ENCODE measurements at regions not wholly inside any gene's neighbourhood (a gene's known extent, or its start where the extent isn't known, plus 50 kb on each side); places are given as distances from the start of the nearest gene placed in this dataset.

DNA sequence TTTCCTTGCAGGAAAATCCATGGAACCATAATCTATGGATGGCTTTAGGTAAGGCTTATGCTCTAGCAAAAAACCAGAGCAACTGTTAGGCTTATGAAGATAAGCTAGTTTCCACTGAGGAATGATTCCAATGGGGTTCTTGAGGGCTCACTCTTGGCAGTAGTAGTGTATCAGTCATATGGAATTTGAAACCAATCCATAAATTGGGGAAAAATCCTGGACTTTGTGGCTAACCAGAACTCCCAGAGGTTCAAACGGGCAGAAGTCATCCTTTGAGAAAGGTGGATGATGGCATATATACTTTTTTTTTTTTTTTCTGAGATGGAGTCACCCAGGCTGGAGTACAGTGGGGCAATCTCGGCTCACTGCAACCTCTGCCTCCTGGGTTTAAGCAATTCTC, 54.2 kb upstream of the ATF3 start:
- DNase-seq, result no peak
- in situ Hi-C loops (cut with HindIII; ENCODE audit: low pct_ligation_motif_present, low pct_unique_long_range_greater_than_20kb, low sequenced_read_pairs), result no loop called here

DNA sequence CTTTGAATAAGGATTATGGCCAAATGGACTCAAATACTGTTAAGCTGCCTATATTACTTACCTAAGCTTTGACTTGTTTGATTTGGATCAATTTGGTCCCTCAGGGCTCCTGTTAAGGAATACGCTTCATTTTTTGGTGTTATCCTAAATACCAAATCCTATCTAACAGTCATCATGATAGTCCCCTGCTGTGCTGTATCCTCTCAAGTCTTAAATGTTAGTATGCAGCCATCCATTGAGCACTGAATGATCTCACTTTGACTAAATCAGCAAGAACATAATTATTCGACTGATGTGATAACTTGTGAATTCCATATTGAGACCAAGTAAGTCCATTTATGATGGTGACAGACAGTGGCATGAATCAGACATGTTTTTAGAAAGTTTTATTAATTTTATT, 53.1 kb upstream of the ATF3 start:
- no peak for DNase-seq
- in situ Hi-C loops (cut with HindIII; ENCODE audit: low pct_ligation_motif_present, low pct_unique_long_range_greater_than_20kb, low sequenced_read_pairs), result no loop called here

DNA sequence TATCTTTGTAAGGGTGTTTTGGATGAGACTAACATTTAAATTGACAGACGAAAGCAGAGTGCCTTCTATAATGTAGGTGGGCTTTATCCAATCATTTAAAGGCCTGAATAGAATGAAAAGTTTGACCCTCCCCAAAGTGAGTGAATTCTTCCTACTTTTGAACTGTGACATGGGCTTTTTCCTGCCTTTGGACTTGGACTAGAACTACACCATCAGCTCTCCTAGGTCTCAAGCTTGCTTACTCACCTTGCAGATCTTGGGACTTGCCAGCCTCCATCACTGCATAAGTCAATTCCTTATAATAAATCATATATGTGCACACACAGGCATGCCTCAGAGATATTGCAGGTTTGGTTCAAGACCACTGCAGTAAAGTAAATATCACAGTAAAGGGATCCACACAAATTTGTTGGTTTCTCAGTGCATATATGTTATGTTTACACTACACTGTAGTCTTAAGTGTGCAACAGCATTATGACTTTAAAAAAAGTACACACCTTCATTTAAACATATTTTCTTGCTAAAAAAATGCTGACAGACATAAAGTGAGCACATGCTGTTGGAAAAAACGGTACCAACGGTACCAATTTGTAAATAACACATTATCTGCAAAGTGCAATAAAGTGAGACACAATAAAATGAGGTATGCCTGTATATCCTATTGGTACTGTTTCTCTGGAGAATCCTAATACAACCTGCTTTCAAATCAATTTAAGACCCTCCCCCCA, 51.6 kb upstream of the ATF3 start:
- DNase-seq, result no peak
- in situ Hi-C loops (cut with HindIII; ENCODE audit: low pct_ligation_motif_present, low pct_unique_long_range_greater_than_20kb, low sequenced_read_pairs), result no loop called here

DNA sequence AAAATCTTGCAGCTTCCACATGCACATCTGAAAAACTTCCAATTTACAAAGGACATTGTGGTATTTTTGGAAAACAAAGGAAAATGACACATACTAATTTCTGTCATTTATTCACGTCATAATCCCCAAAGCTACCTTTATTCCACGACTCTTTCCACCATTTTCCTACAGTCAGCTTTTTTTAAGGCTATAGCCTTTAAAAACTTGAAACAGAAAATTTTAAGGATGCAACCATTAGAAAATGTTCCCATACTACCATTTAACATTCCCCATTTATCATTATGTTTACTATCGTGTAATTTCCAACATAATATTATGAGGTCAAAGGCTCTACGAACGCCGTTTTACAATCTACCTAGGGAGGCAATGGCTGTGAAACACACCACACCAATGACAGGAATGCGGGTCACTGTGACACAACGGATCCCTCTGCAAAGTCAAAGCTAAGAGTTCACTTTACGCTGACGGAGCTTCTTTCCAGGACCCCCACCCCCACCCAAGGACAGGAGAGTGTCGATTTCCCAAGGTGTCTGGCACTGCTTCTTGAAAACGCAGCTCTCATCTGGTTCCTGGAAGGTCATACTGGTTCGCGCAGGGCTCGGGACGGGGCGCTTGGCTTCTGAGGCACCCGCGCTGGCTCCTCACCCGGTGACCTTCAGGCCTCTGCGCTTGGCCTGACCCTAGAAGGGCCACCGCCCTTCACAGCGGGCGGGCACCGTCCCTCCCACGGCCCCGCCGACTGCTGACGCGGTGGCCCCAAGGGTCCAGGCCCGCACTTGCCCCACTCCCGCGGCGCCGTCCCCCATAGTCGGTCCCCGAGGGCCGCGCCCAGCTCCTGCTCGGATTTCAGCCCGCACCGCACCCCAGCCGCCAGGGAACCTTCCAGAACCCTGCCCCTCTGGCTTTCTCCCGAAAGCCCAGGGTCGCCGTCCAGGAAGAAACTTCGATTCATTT, 50.5 kb upstream of the ATF3 start:
- in situ Hi-C loops (cut with HindIII; ENCODE audit: low pct_ligation_motif_present, low pct_unique_long_range_greater_than_20kb, low sequenced_read_pairs), result no loop called here

DNA sequence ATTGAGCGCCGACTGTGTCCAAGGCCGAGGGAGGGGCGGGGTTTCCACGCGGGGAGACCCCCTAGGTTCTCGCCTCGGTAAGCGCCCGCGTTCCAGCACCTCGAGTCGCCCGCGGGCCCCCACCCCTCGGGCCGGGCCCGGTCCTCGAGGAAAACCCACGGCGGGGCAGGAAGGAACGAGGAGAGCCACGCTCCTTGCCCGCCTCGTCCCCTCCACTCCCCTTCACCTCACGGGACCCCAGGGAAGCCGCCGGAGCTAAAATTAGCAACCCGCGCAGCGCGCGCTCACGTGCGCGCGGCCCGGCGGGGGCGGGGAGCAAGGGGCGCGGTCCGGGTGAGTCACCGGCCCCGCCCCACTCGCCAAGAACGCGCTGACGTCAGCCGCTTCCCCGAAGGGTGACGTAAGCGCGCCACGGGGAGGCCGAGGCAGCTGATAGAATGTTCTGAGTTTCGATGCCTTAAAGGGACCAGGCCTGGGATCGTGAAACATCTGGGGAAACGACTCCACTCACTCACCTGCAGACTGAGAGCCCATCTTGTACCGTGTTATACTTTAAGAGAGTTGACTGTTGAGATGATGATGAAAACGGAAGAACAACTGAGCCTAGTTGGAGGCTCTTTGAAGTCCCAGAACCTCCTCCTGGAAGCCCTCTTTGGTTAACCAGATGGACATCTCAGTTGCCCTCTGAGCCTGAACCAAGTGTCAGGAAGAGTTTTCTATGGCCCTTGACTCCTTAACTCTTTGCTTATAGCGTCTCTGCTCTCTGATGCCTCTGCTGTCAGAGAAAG, 49.7 kb upstream of the ATF3 start:
- in situ Hi-C loops (cut with HindIII; ENCODE audit: low pct_ligation_motif_present, low pct_unique_long_range_greater_than_20kb, low sequenced_read_pairs), result no loop called here
- peak; percentile 93 for DNase-seq

More for the DNA sequence above, 50.5 kb upstream of the ATF3 start:
- no peak for DNase-seq

All from ACHN (cell line).